HG02840 (cell line): ENCODE measurements at regions not wholly inside any gene's neighbourhood (a gene's known extent, or its start where the extent isn't known, plus 50 kb on each side); places are given as distances from the start of the nearest gene placed in this dataset.
"Not testable (repeated sequence)": the region's sequence is repeated elsewhere in the genome, so short reads cannot be mapped to it uniquely, and the experiment has no call there.

ENCODE experiments used
- ATAC-seq: cut with Tn5 transposase; IDR thresholded peaks from one replicate; pipeline ENCODE4 v1.9.1; 2021; ENCODE audit warnings: mild to moderate bottlenecking, moderate library complexity, moderate number of reproducible peaks; ENCODE audit not compliant: unreplicated experiment, low FRiP score

DNA sequence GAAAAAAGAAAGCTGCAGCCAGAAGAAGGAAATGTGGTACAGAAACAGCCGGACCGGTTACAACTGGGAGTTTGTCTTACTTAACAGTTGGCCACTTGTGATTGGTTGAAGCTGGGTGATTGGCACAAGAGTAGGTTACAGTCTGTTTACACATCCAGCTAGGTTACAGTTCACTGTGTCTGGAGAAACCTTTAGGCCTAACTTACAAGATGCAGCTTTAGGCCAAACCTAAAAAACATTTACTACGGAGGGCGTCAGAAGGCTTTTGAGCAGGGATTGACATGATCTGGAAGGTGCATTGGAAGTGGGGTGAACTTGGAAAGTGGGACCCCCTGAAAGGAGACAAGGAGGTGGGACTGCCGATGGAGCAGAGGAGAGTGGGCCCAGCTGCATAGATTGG is 122.3 kb downstream of the BANF2 start:
- ATAC-seq: no peak

DNA sequence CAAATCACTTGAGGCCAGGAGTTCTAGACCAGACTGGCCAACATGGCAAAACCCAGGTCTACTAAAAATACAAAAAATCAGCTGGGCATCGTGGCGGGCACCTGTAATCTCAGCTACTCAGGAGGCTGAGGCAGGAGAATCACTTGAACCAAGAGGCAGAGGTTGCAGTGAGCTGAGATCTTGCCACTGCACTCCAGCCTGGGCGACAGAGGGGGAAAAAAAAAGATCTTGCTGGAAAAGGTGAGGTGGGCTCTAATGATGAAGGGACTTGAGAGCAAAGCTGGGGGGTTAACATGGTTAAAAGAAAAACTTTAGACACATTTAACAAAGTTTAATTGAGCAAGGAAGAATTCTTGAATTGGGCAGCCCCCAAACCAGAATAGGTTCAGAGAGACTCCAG is 121.8 kb downstream of the BANF2 start:
- not testable (repeated sequence) for ATAC-seq

DNA sequence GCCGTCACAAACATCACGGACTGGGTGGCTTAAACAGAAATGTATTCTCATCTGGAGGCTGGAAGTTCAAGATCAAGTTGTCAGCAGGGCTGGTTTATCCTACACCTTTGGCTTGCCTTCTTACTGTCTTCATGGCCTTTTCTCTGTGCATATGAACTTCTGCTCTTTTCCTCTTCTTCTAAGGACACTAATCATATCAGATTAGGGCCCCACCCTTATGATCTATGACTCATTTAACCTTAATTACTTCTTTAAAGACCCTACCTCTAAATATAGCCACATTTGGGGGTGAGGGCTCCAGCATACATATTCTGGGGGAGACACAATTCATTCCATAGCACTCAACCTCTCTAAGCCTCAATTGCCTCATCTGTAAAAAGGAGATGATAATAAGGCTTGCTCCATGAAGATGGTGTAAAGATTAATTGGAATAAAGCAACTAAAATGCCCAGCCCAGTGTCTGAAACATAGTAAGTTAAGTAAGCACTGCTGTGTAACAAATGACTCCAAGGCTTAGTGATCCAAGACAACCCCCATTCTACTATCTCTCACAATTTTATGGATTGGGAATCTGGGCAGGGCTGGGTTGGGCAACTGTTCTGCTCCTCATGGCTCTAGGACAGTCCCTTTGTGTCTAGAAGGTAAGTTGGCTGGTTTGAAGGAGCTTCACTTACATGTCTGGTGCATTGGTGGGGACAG is 119.8 kb downstream of the BANF2 start:
- ATAC-seq: no peak

DNA sequence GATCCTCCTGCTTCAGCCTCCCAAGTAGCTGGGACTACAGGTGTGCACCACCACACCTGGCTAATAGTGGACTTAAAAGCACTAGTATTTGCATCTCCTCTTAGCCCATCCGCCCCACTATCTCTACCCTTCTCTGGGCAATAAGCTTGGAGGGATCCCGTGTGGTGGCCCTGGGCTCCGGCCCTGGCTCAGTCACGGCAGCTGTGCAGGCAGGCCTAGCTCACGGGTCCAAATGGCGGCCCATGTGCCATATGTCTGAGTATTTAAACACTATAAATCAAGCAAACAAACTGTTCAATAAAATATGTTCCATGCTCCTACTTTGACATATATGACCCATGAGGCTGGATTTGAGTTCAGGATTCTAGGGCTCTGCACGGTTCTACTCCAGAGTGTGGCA is 118.4 kb downstream of the BANF2 start:
- no peak for ATAC-seq

DNA sequence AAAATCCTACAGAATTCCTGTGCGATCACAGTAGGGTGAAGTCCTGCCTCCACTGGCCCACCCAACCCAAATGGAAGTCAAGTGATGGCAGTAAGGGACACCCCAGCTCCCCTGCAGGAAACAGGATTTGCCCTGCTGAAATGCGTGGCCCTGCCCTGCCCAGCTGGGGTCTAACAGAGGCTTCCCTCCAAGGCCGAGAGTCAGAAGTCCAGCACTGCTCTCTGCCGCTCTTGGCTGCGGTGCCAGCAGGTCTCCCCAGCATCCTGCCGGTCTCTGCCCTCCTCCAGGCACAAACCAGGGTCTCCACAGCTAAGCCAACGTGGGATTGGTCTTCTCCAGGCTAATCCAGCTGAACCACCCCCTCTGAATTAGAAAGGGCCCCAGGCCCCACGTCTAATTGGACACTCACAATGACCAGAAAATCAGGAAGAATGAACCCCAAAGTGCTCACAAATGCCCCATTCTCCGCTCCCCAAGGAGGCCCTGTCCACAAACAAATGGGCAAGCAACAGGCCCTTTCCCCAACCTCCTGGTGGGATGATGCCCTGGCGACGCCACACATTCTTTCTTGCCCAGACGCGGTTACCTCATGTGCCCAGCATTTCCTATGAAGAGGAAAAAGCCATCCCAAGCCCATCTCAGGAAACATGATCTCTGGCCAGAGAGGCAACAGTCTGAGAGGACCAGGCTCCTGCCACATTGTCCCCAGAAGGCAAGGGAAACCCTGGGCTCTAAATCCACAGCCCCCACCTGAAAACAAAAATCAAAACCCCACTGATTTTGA is 117.2 kb downstream of the BANF2 start:
- no peak for ATAC-seq

DNA sequence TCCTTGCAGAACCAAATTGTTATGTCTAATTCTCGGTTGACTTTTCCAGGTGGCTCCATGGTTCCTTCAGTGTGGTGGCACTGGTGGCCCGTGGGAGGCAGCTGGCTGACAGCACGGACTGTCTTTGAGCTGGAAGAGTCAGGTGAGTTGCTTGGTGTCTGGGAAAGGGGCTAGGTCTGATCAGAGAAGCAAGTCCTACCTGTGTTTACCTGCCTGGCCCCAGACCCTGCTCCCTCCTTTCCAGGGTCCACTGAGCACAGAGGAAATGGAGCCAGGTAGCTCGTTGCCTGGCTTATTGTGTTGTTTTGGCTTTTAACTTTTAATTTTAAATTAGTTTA is 111.8 kb downstream of the BANF2 start:
- no peak for ATAC-seq

DNA sequence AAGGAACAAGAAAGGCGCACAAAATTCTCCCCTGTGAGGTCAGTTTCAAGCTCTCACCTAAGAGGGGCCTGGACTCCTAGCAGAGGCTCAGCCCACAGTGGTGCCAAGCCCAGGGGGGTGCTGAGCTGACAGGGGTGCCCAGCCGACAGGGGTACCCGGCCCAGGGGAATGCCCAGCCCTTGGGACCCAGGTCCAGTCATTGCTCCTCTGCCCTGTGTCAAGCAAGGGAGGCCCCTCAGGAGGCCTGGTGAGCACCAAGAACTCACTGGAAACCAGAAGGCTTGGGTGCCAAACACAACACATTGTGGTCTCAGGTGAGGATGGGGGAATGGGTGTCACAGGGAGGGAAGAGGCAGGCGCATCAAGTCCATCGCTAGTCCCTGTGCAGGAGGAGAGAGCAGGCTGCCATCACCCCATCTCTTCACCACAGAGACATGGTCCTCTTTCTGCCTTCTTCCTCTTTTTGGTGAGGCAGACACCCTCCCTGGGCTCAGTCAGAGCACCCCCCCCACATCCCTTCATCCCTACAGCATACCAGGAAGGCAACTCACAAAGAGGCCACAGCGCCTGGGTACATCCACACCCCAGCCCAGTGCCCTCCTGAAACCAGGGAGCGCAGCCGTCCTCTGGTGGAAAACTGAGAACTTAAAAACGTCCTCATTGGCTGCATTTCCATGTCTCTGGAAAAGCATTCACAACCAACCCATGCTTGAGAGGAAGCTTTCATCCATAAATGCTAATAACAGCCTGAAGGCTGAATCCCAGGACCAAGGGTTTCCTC is 111.3 kb downstream of the BANF2 start:
- ATAC-seq: no peak

DNA sequence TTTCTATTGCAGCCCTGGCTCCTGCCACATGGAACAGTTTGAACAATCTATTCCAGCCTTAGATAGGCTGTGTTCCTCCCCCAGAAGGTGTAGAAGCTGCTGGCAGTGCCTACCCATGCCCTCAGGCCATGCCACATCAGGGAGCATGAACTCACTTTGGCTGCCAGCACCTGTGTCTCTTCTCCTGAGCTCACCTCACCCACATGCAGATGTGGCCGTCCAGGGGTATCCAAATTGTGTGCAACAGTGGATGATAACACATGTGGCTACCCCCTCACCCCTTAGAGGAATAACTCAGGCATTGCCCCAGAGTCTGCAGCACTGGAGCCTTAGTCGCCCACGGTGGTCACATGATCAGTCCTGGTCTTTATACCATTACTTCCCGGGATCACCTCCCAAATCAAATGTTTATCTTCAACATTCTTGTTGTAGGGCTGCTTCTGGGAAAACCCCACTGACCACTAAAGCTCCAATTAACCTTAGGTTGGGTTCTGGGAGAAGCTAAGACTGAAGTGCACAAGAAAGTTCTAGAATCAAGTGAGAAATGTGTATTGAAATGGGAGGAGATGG is 110.4 kb downstream of the BANF2 start:
- no peak for ATAC-seq

DNA sequence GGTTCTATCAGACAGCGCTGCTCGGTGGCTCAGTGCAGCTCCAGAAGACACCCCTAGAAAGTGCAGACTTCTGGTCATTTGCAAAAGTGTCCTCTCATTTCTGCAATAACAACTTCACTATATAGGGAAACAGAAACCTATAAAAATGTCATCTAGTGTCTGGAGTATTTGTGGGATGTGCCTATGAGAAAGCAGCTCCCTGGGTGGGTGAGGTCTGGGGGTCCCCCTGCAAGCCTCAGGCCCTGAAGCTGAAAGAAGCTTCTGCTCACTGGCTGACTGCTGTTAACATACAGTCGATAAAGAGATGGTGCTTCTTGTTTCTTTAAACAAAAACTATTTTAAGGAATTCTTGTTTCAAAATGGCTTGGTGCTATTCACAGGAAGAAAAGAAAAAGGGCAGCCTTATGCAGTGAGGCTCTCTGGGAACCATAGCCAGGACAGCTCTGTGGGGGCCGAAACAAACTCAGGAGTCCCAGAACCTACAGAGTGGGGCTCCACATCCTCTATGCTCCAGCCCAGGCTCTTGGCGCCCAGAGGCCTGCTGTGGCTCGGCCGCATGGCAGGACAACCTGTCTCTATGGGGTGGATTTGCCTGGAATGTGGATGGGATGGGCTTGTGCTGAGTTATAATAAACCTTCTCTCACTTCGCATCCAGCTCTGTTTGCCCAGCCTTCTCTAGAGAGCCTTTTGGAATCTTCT is 109.7 kb downstream of the BANF2 start:
- no peak for ATAC-seq

DNA sequence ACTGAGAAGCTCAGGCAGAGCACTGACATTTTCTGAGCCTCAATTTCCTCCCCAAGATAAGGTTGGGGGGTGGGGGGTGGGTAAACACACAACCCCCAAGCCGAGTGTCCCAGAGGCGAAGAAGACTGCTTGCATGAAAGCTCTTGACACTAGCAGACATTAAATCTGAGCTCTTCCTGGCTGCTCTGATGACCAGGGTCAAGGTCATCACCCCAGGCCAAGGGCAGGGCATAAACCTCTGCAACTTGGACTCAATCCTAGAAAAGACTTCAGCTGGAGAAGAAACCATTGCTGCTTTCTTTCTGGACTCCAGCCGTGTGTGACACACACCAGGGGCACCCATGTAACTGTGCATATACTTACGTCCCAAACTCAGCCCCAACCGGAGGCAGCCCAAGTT is 109.0 kb downstream of the BANF2 start:
- no peak for ATAC-seq

DNA sequence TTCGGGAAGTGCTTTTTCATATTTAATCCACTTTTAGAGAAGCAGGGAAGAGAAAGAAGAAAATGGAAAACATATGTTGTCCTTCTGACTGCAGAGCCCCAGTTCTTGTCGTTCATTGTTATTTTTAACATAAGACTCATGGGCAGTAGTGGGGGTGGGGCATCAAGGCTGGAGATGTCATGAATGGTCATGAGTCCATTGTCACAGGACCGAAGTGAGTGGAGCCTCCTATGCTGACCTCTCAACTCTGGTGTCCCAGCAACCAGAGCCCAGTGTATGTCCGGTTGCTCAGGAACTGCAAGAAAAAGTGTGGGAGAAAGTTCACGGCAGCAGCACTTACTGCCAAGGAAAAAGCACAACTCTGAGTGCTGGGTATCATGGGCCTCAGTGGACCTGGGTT is 108.6 kb downstream of the BANF2 start:
- no peak for ATAC-seq

DNA sequence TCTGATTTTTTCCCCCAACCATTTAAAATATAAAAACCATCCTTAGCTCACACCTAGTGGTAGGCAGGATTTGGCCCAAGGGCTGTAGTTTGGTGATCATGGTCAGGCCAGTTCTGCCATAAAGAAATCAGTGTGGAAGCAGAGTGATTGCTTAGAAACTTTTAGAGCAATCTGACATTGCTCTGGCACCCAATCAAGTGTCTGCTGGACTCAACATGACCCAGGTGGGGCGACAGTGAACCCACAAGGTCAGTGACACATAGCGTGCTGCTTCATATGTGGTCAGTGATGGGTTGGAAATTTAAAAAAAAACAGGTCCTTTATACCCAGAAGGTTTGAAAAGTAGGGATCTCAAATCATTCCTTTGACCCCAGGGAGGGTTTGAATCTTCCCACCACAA is 107.9 kb downstream of the BANF2 start:
- ATAC-seq: no peak

DNA sequence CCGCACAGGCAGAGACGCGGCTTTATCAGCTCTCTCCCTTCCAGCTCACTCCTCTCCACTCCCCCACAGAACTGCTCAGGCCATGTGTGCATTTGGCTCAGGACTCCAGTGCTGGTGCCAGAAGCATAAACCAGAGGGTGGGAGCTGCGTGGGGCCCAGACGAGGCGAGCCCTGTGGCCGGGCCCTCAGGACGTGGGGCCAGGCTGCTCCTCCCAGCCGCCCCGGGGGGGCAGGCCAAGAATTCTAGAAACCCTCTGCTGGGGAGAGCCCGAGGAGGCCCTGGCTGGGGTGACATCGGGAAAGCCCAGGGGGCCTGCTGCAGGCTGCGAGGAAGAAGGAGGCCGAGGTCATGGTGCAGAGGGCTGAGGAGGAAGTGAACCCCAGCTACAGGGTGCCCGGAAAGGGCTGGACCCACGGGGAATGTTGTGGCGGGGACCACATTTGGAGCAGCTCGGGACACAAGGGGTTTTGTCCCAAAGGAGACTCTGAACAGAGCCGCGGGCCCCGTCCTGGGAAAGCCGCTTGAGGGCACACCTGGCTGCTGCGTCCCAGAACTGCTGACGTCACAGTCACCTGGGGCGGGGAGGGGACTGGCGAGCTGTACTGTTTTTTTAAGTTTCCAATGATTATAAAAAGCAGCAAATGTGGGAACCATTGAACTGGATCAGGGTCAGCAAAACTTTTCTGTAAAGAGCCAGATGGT is 107.1 kb downstream of the BANF2 start:
- ATAC-seq: no peak

DNA sequence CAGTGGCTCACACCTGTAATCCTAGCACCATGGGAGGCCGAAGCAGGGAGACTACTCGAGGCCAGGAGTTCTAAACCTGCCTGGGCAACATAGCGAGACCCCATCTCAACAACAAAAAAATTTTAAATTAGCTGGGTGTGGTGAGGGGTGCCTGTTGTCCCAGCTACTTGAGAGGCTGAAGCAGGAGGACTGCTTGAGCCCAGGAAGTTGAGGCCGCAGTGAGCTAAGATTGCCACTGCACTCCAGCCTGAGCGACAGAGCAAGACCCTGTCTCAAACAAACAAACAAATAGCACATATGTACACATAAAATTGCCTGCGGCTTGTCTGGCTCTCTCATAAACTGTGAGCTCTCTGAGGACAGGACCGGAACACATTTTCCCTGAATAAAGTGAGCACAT is 106.3 kb downstream of the BANF2 start:
- no peak for ATAC-seq

DNA sequence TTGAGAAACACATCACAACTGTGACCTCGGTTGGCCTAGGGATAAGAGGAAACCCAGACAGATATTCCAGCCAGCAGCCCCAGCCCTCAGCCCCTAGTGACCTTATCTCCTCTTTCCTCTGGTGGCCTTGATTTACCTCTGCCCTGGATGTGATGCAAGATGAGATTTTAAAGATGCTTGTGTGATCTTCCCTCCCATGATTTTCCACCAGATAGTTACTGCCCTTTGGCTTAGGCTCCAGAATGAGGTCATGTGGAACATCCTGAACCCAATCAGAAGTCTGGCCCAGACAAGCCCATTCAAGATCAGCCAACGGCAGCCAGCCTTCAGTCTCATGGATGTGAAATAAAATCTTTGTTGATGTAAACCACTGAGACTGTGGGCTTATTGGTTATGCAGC is 104.0 kb downstream of the BANF2 start:
- ATAC-seq: no peak

DNA sequence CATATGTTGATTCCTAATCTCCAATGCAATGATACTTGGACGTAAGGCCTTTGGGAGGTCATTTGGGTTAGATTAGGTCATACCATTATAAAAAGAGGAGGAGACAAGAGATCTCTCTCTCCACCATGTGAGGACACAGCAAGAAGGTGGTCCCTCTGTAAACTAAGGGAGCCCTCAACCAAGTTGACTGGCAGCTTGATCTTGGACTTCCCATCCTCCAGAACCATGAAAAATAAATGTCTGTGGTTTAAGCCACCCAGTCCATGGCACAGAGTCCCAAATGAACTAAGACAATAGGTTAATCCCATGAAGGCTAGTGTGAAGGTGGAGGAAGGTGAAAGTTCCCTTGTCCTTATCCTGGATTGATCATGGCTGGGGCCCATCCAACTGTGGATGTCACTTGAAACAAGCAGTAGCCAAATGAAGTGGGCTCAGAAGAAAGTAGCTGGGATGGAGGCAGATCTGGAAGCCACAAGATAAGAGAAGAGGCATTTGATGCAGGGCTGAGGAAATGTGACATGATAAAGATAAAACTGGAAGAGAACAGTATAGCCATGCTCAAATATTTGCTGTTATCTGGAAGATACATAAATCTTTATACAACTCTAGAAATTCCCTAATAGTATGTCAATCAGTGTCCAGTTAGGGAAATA is 99.9 kb downstream of the BANF2 start:
- ATAC-seq: no peak

DNA sequence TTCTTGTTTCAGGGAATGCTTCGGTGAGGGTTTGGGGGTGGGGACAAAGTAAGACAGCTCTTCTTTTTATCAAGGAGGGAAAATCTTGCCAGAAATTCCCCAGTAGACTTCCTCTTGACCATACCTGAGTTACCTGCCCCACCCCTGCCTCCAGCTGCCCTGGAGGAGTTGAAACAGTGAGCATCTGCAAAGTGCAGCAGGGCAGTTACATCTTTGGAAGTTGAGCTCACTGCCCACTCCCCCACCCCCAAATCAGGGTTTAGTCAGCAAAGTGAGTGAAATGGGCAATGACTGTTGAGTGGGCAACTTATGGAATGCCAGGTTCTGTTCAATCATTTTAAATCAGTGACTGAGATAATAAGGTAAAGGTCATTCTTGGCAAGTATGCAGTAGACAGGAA is 98.8 kb downstream of the BANF2 start:
- no peak for ATAC-seq

DNA sequence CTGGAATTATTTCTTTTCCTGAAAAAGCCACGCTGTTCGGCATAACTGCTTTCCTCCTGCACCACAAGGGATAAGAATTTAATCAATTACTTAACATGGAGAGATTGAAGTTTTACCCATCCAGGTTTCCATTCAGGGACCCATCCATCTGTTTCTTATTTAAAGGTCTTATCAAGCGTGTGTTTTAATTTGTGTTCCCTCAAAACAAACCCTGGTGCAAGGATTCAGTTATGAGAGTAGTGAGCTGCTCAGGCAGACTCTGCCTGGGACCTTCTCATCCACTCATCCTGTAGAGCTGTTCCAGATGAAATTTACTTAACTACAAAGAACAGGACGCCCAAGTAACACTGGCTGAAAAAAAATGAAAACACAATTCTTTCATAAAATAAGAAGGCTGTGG is 97.8 kb downstream of the BANF2 start:
- no peak for ATAC-seq

DNA sequence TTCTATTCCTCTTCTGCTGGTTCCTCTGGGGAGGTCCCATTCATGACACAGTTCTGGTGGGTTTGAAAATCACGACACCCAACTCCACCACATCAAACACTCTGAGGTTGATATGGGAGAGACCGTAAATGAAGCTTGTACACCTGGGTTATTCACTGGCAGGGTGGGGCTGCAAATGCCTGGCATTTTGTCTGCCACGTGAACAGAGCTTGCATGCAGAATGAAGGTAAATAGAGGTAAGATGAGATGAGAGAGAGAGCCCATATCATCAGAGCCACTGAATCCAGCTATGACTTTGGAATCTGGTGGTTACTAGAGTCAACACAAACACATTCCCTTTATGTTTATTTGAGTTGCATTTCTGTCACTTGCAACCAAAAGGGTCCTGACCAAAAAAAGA is 97.4 kb downstream of the BANF2 start:
- no peak for ATAC-seq
